MCF 10A (cell line): ENCODE measurements at regions not wholly inside any gene's neighbourhood (a gene's known extent, or its start where the extent isn't known, plus 50 kb on each side); places are given as distances from the start of the nearest gene placed in this dataset.

Source experiments
- BruUV-seq: library from RNA; stranded (reverse); fragments of 400-500 nt; replicated peaks from 2 replicates; lab custom pipeline; 2021; lab: Mats Ljungman, UMichigan
- CTCF ChIA-PET: fragments of 300-600 bp; sonication (Branson Sonifier 250); formaldehyde crosslinking; extraction: SDS; loops from one replicate; lab custom pipeline; 2021; ENCODE audit warnings: antibody characterized with exemption, inconsistent platforms; lab: Yijun Ruan, JAX
- POLR2A ChIA-PET: fragments of 300-600, 350-650 bp; sonication (Branson Sonifier 250); formaldehyde crosslinking; extraction: SDS; loops from one replicate; lab custom pipeline; 2020; ENCODE audit warnings: antibody characterized with exemption, inconsistent platforms; lab: Yijun Ruan, JAX
- DNase-seq: peaks from one replicate; pipeline ENCODE4 v3.0.0-alpha.2; 2018; ENCODE audit not compliant: unreplicated experiment
- H3K27ac Mint-ChIP-seq: one replicate; pipeline ENCODE4 v1.8.0; 2022; ENCODE audit warnings: mild to moderate bottlenecking, low read depth, mixed read lengths; ENCODE audit not compliant: unreplicated experiment
- H3K27me3 Mint-ChIP-seq: one replicate; pipeline ENCODE4 v1.8.0; 2022; ENCODE audit warnings: mixed read lengths; ENCODE audit not compliant: insufficient read depth, unreplicated experiment
- H3K36me3 Mint-ChIP-seq: one replicate; pipeline ENCODE4 v1.8.0; 2022; ENCODE audit warnings: mild to moderate bottlenecking, moderate library complexity, mixed read lengths; ENCODE audit not compliant: insufficient read depth, unreplicated experiment
- H3K4me1 Mint-ChIP-seq: one replicate; pipeline ENCODE4 v1.8.0; 2022; ENCODE audit warnings: mixed read lengths; ENCODE audit not compliant: insufficient read depth, unreplicated experiment
- H3K4me3 Mint-ChIP-seq: one replicate; pipeline ENCODE4 v1.8.0; 2022; ENCODE audit warnings: mild to moderate bottlenecking, moderate library complexity, mixed read lengths; ENCODE audit not compliant: unreplicated experiment
- H3K9me3 Mint-ChIP-seq: one replicate; pipeline ENCODE4 v1.8.0; 2022; ENCODE audit warnings: mixed read lengths; ENCODE audit not compliant: unreplicated experiment
- intact Hi-C: fragments of 100-400 bp; cut with micrococcal nuclease; formaldehyde crosslinking; loops from 2 replicates; pipeline ENCODE4 v1.14.1; 2022
- TF ChIP-seq, protein P1 (sequence below): fragments of 200-600 bp; IDR thresholded peaks from one replicate; pipeline ENCODE4 v1.8.0; 2022; ENCODE audit warnings: antibody characterized with exemption, mild to moderate bottlenecking; ENCODE audit not compliant: unreplicated experiment

DNA sequence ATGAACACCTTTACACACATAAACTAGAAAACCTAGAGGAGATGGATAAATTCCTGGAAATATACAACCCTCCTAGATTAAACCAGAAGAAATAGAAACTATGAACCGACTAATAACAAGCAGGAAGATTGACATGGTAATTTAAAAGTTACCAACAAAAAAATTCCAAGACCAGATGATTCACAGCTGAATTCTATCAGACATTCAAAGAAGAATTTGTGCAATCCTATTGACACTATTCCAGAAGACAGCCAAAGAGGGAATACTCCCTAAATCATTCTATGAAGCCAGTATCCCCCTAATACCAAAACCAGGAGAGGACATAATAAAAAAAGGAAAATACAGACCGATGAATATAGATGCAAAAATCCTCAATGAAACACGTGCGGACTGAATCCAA is 102.6 kb upstream of the KRR1 start:
- intact Hi-C loops: no loop called here
- H3K4me3 Mint-ChIP-seq: no peak overlapping the region
- no peaks in the 10 kb centered on the region for H3K27me3 Mint-ChIP-seq
- TF ChIP-seq, protein P1, sequence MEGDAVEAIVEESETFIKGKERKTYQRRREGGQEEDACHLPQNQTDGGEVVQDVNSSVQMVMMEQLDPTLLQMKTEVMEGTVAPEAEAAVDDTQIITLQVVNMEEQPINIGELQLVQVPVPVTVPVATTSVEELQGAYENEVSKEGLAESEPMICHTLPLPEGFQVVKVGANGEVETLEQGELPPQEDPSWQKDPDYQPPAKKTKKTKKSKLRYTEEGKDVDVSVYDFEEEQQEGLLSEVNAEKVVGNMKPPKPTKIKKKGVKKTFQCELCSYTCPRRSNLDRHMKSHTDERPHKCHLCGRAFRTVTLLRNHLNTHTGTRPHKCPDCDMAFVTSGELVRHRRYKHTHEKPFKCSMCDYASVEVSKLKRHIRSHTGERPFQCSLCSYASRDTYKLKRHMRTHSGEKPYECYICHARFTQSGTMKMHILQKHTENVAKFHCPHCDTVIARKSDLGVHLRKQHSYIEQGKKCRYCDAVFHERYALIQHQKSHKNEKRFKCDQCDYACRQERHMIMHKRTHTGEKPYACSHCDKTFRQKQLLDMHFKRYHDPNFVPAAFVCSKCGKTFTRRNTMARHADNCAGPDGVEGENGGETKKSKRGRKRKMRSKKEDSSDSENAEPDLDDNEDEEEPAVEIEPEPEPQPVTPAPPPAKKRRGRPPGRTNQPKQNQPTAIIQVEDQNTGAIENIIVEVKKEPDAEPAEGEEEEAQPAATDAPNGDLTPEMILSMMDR: no peak
- H3K27ac Mint-ChIP-seq: peak overlapping the region; percentile 57
- no peaks in the 10 kb centered on the region for H3K9me3 Mint-ChIP-seq
- no TSS peak for BruUV-seq
- no peak for DNase-seq
- H3K36me3 Mint-ChIP-seq: no peaks in the 10 kb centered on the region
- POLR2A ChIA-PET: no interaction called here
- H3K4me1 Mint-ChIP-seq: peaks cover 17% of the 10 kb centered on the region
- CTCF ChIA-PET: interaction anchor here (0.6 to 1.1 kb wide), 4 partner anchors 9 to 1351 kb away, joined by 3 to 7 read pairs (median 3); no protein-coding TSS in a partner anchor

- ChIA-PET POLR2A (no interaction called here), CTCF (interaction anchor here (0.6 to 1.7 kb wide), 3 partner anchors 12 to 84 kb away, joined by 3 to 10 read pairs (median 4); no protein-coding TSS in a partner anchor)
- no peaks in the 10 kb centered on the region for H3K27me3 Mint-ChIP-seq
- intact Hi-C loops: no loop called here
- H3K9me3 Mint-ChIP-seq: no peaks in the 10 kb centered on the region
- H3K27ac Mint-ChIP-seq: no peak overlapping the region
- no TSS peak for BruUV-seq
- H3K36me3 Mint-ChIP-seq: no peaks in the 10 kb centered on the region
- H3K4me3 Mint-ChIP-seq: no peak overlapping the region
- TF ChIP-seq, protein P1: no peak
- H3K4me1 Mint-ChIP-seq: peaks cover 21% of the 10 kb centered on the region
- no peak for DNase-seq
These were observed 99.6 kb upstream of the KRR1 start for GRCh38 chr12:75611041-75611440.

- no peak for DNase-seq
- TF ChIP-seq, protein P1: no peak
- CTCF ChIA-PET: interaction anchor here (1.3 to 1.7 kb wide), 3 partner anchors 16 to 106 kb away, joined by 3 to 7 read pairs (median 5); no protein-coding TSS in a partner anchor
These were observed 95.5 kb upstream of the KRR1 start for GRCh38 chr12:75606956-75607355.

DNA sequence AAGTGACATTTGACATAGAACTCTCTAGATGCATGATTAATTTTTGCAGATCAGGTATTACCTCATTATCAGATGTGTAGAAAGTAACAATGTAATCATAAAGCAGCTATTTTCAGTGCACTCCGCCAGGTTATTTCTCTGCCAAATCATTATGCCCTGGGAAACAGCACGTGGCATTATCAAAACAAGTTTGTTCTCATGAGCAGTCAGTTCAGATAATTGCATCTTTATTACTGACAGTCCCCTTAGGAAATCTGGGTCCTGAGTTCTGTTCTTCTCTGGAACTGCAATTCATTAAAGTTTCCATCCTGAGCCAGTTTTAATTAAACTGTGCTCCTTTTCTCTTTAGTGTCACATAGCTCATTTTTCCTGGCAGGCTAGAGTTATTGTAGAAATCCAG is 94.7 kb upstream of the KRR1 start:
- H3K4me1 Mint-ChIP-seq: peaks cover 5% of the 10 kb centered on the region
- H3K4me3 Mint-ChIP-seq: no peak overlapping the region
- intact Hi-C loops: no loop called here
- DNase-seq: peak; percentile 23
- POLR2A ChIA-PET: interaction anchor here (0.9 to 1.1 kb wide), 4 partner anchors 16 to 739 kb away, joined by 3 read pairs; no protein-coding TSS in a partner anchor
- no peaks in the 10 kb centered on the region for H3K9me3 Mint-ChIP-seq
- H3K27me3 Mint-ChIP-seq: no peaks in the 10 kb centered on the region
- TF ChIP-seq, protein P1: no peak
- no peaks in the 10 kb centered on the region for H3K36me3 Mint-ChIP-seq
- CTCF ChIA-PET: interaction anchor here (1.3 to 1.7 kb wide), 2 partner anchors 17 to 79 kb away, joined by 5 to 7 read pairs; no protein-coding TSS in a partner anchor
- no peak overlapping the region for H3K27ac Mint-ChIP-seq
- BruUV-seq: no TSS peak

More at GRCh38 chr12:75606956-75607355, 95.5 kb upstream of the KRR1 start:
- Mint-ChIP-seq H3K36me3 (no peaks in the 10 kb centered on the region), H3K27ac (no peak overlapping the region), H3K9me3 (no peaks in the 10 kb centered on the region), H3K4me1 (peaks cover 5% of the 10 kb centered on the region), H3K27me3 (no peaks in the 10 kb centered on the region), H3K4me3 (no peak overlapping the region)
- no TSS peak for BruUV-seq
- intact Hi-C loops: no loop called here
- POLR2A ChIA-PET: interaction anchor here (0.9 to 1.1 kb wide), 2 partner anchors 16 to 39 kb away, joined by 3 read pairs; no protein-coding TSS in a partner anchor
